ENCODE measurements at regions not wholly inside any gene's neighbourhood (a gene's known extent, or its start where the extent isn't known, plus 50 kb on each side); places are given as distances from the start of the nearest gene placed in this dataset.

- TF ChIP-seq CTCF (IDR thresholded peaks at IDR 0.05) (no peak), POLR2A (IDR thresholded peaks at IDR 0.05) (no peak)
Observed at GRCh38 chr1:182145441-182145840, 83.9 kb upstream of the ZNF648 start.
